ENCODE measurements at regions not wholly inside any gene's neighbourhood (a gene's known extent, or its start where the extent isn't known, plus 50 kb on each side); places are given as distances from the start of the nearest gene placed in this dataset.

DNA sequence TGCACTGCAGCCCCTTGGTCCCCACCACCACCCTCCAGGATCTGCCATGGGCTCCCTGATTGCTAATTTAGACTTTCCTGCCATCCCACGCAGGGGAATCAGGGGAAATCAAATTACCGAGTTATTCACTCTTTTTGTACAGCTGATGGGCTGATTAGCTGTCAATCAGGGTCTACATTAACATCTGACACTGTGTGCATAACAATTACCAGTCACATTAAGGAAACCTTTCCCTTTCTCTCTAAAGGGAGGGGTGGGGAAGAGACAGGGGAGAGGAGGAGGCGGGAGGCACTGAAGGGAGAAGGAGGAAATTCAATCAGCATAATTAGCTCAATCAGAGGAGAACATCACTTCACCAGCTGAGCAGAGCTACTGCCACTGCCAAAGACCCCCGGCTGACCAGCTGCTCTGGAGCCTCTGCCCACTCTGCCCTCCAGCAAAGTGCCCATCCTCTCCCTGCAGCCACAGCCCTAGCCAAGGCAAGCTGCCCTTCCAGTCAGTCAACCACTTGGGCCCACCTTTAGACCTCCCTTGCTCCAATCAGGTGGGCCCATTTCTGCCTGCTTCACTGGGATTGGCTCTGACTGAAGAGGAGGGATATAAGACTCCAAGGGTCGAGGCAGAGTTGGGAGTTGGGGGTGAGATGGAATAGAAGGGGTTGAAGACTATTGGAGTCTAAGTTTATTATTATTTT, 199.3 kb upstream of the ZC3H12A start:
- H3K27ac ChIP-seq (ENCODE audit: low read depth in 1 of 2, low read length in 2 of 2) = no peak overlapping the region
- 57 to 60% methylated on average over 5 of the region's 5 CpGs for WGBS, 2 donors
- no peaks in the 10 kb centered on the region for H3K27me3 ChIP-seq (ENCODE audit: control insufficient read depth in 1 of 2, insufficient read depth in 2 of 2, low read length in 1 of 2)
- DNase-seq (no peak), ATAC-seq (ENCODE audit: low FRiP score) (no peak)
- peaks cover 3% of the 10 kb centered on the region for H3K9me3 ChIP-seq (ENCODE audit: control insufficient read depth, low read length)
- no peak overlapping the region for H3K4me3 ChIP-seq (ENCODE audit: low read length in 2 of 2)
- intact Hi-C loops (cut with DNase I) = no loop called here
- no peaks in the 10 kb centered on the region for H3K4me1 ChIP-seq (ENCODE audit: control insufficient read depth in 1 of 2, insufficient read depth in 2 of 2, low read length in 2 of 2)
- no peaks in the 10 kb centered on the region for H3K36me3 ChIP-seq (ENCODE audit: control insufficient read depth in 1 of 2, insufficient read depth in 2 of 2, low read length in 1 of 2)

DNA sequence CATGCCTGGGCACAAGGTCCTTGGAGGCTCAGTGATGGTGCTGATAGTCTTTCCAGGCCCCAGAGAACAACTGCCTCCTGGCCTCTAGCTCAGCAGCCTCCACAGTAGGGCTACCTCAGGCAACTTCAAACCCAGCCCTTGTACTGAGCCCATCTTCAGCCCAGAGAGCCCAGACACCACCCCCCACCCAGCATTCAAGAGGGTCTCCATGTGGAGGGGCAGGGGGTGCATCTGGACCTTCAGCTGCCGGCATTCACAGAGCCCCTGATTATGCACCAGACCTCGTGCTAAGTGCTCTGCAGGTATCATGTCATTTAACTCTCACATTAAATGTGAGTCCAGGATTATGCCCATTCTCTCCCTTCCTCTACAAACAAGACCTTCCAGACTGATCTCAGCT, 197.0 kb upstream of the ZC3H12A start:
- Histone ChIP-seq H3K4me1 (ENCODE audit: control insufficient read depth in 1 of 2, insufficient read depth in 2 of 2, low read length in 2 of 2) (no peaks in the 10 kb centered on the region), H3K4me3 (ENCODE audit: low read length in 2 of 2) (no peak overlapping the region), H3K27me3 (ENCODE audit: control insufficient read depth in 1 of 2, insufficient read depth in 2 of 2, low read length in 1 of 2) (peaks cover 0 to 2% of the 10 kb centered on the region in 2 donors), H3K9me3 (ENCODE audit: control insufficient read depth, low read length) (peaks cover 7% of the 10 kb centered on the region), H3K27ac (ENCODE audit: low read depth in 1 of 2, low read length in 2 of 2) (no peak overlapping the region), H3K36me3 (ENCODE audit: control insufficient read depth in 1 of 2, insufficient read depth in 2 of 2, low read length in 1 of 2) (no peaks in the 10 kb centered on the region)
- no peak for ATAC-seq (ENCODE audit: low FRiP score)
- intact Hi-C loops (cut with DNase I) = no loop called here
- WGBS, 2 donors = 63 to 65% methylated on average over 2 of the region's 2 CpGs
- no peak for DNase-seq

DNA sequence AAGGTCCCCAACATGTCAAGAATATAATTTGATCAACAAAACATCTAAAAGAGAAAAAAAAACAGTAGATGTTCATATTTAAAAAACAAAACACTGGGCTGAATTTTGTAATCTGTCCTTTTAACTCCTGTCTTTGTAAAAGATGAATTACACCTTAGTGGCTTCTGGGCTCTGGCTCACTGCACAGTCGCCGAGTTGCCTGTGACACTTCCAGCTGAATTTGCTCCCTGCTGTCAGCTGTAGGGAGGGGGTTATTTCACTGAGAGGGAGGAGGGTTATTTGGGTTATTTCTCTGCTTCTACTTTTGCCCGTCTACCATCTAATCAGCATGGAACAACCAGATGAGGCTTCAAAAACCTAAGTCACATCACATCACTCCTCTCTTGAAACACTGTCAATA, 193.0 kb upstream of the ZC3H12A start:
- H3K27me3 ChIP-seq (ENCODE audit: control insufficient read depth in 1 of 2, insufficient read depth in 2 of 2, low read length in 1 of 2) = peaks cover 0 to 2% of the 10 kb centered on the region in 2 donors
- H3K9me3 ChIP-seq (ENCODE audit: control insufficient read depth, low read length) = peaks cover 9% of the 10 kb centered on the region
- no peak for ATAC-seq (ENCODE audit: low FRiP score)
- no peak overlapping the region for H3K27ac ChIP-seq (ENCODE audit: low read depth in 1 of 2, low read length in 2 of 2)
- H3K4me1 ChIP-seq (ENCODE audit: control insufficient read depth in 1 of 2, insufficient read depth in 2 of 2, low read length in 2 of 2) = no peaks in the 10 kb centered on the region
- H3K36me3 ChIP-seq (ENCODE audit: control insufficient read depth in 1 of 2, insufficient read depth in 2 of 2, low read length in 1 of 2) = no peaks in the 10 kb centered on the region
- H3K4me3 ChIP-seq (ENCODE audit: low read length in 2 of 2) = no peak overlapping the region
- no peak for DNase-seq
- WGBS, 2 donors = 29 to 33% methylated on average over 3 of the region's 3 CpGs
- intact Hi-C loops (cut with DNase I) = no loop called here

DNA sequence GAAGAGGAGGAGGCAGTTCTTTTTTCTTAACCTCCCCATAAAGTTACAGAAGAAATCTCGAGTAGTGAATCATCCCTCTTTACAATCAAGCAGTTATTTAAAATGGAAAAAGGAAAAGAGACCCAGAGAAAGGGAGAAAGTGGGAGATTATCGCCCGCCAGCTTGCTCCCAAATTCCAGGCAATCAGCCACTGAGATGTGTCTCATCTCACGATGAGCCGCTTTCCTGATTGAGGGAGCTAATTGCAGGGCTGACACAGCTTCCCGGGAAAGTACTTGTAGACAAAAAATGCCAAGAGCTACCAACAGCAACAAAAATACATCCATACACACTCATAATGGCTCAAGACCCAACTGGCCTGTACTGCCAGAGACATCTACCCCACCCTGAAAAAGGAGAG, 191.6 kb upstream of the ZC3H12A start:
- Histone ChIP-seq H3K4me1 (ENCODE audit: control insufficient read depth in 1 of 2, insufficient read depth in 2 of 2, low read length in 2 of 2) (no peaks in the 10 kb centered on the region), H3K36me3 (ENCODE audit: control insufficient read depth in 1 of 2, insufficient read depth in 2 of 2, low read length in 1 of 2) (no peaks in the 10 kb centered on the region), H3K27ac (ENCODE audit: low read depth in 1 of 2, low read length in 2 of 2) (no peak overlapping the region), H3K4me3 (ENCODE audit: low read length in 2 of 2) (no peak overlapping the region), H3K9me3 (ENCODE audit: control insufficient read depth, low read length) (peaks cover 9% of the 10 kb centered on the region), H3K27me3 (ENCODE audit: control insufficient read depth in 1 of 2, insufficient read depth in 2 of 2, low read length in 1 of 2) (peaks cover 0 to 2% of the 10 kb centered on the region in 2 donors)
- no peak for ATAC-seq (ENCODE audit: low FRiP score)
- no peak for DNase-seq
- 59 to 61% methylated on average over 6 of the region's 6 CpGs for WGBS, 2 donors
- intact Hi-C loops (cut with DNase I) = no loop called here

DNA sequence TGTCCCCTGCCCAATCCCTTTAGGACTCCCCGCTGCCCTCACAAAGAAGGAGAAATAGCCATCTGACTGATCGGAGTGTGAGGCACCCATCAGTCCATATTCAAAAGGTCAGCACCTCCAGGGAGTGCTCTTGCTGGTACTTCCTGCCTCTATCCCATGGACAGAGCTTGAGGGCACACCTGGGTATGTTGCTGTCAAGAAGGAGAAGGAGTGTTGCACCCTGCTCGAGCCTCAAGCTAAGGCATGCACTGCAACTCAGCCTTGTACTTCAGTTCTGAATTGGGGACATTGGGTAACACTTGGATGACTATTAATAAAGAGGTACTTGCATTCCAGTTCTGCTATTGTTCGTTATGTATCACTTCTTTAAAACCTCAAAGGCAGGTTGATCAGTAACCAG, 190.3 kb upstream of the ZC3H12A start:
- DNase-seq (no peak), ATAC-seq (ENCODE audit: low FRiP score) (no peak)
- H3K27ac ChIP-seq (ENCODE audit: low read depth in 1 of 2, low read length in 2 of 2) = no peak overlapping the region
- H3K27me3 ChIP-seq (ENCODE audit: control insufficient read depth in 1 of 2, insufficient read depth in 2 of 2, low read length in 1 of 2) = peaks cover 0 to 2% of the 10 kb centered on the region in 2 donors
- 71 to 73% methylated on average over 4 of the region's 4 CpGs for WGBS, 2 donors
- intact Hi-C loops (cut with DNase I) = no loop called here
- no peaks in the 10 kb centered on the region for H3K4me1 ChIP-seq (ENCODE audit: control insufficient read depth in 1 of 2, insufficient read depth in 2 of 2, low read length in 2 of 2)
- H3K4me3 ChIP-seq (ENCODE audit: low read length in 2 of 2) = no peak overlapping the region
- peaks cover 9% of the 10 kb centered on the region for H3K9me3 ChIP-seq (ENCODE audit: control insufficient read depth, low read length)
- H3K36me3 ChIP-seq (ENCODE audit: control insufficient read depth in 1 of 2, insufficient read depth in 2 of 2, low read length in 1 of 2) = no peaks in the 10 kb centered on the region

DNA sequence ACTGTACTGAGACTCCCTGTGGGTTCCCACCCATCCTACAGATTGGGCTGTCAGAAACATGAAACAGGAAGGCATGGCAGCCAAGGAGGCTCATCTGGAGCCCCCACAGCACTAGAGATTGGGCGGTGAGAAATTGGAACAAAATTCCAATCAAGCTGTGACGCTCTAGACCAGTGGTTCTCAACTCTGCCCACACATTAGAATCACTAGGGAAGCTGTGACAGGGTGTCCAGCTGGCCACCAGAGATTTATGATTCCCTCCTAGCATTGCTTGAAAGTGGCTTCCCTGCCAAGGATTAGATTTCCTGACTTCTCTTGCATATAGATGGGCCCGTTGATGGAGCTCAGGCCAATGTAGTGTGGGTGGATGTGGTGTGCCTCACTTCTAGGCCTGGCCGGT, 187.5 kb upstream of the ZC3H12A start:
- intact Hi-C loops (cut with DNase I) = no loop called here
- WGBS, 2 donors = 83 to 86% methylated on average over 4 of the region's 4 CpGs
- H3K36me3 ChIP-seq (ENCODE audit: control insufficient read depth in 1 of 2, insufficient read depth in 2 of 2, low read length in 1 of 2) = no peaks in the 10 kb centered on the region
- H3K4me3 ChIP-seq (ENCODE audit: low read length in 2 of 2) = no peak overlapping the region
- no peak for ATAC-seq (ENCODE audit: low FRiP score)
- no peak overlapping the region for H3K27ac ChIP-seq (ENCODE audit: low read depth in 1 of 2, low read length in 2 of 2)
- H3K9me3 ChIP-seq (ENCODE audit: control insufficient read depth, low read length) = peaks cover 2% of the 10 kb centered on the region
- DNase-seq = no peak
- H3K4me1 ChIP-seq (ENCODE audit: control insufficient read depth in 1 of 2, insufficient read depth in 2 of 2, low read length in 2 of 2) = no peaks in the 10 kb centered on the region
- H3K27me3 ChIP-seq (ENCODE audit: control insufficient read depth in 1 of 2, insufficient read depth in 2 of 2, low read length in 1 of 2) = no peaks in the 10 kb centered on the region

DNA sequence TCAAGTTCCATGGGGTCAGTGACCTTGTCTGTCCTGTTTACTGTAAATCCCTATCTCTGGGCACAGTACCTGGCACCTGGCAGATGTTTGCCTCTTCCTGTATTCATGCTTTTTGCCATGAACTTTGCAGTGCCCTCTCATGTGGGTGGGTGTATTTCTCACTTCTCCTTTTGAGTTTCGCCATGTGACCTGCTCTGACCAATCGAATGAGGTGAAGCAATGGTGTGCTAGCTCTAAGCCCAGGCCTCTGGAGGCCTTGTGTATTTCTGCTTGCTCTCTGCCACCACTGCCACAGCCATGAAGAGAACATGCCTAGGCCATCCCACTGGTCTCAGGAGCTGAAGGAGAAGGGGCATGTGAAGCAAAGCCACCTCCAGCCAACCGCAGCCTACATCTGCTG, 185.5 kb upstream of the ZC3H12A start:
- Histone ChIP-seq H3K4me3 (ENCODE audit: low read length in 2 of 2) (no peak overlapping the region), H3K36me3 (ENCODE audit: control insufficient read depth in 1 of 2, insufficient read depth in 2 of 2, low read length in 1 of 2) (no peaks in the 10 kb centered on the region), H3K4me1 (ENCODE audit: control insufficient read depth in 1 of 2, insufficient read depth in 2 of 2, low read length in 2 of 2) (no peaks in the 10 kb centered on the region), H3K27me3 (ENCODE audit: control insufficient read depth in 1 of 2, insufficient read depth in 2 of 2, low read length in 1 of 2) (no peaks in the 10 kb centered on the region), H3K9me3 (ENCODE audit: control insufficient read depth, low read length) (peaks cover 2% of the 10 kb centered on the region), H3K27ac (ENCODE audit: low read depth in 1 of 2, low read length in 2 of 2) (no peak overlapping the region)
- WGBS, 2 donors = 91 to 93% methylated on average over 3 of the region's 3 CpGs
- DNase-seq (no peak), ATAC-seq (ENCODE audit: low FRiP score) (no peak)
- intact Hi-C loops (cut with DNase I) = no loop called here

DNA sequence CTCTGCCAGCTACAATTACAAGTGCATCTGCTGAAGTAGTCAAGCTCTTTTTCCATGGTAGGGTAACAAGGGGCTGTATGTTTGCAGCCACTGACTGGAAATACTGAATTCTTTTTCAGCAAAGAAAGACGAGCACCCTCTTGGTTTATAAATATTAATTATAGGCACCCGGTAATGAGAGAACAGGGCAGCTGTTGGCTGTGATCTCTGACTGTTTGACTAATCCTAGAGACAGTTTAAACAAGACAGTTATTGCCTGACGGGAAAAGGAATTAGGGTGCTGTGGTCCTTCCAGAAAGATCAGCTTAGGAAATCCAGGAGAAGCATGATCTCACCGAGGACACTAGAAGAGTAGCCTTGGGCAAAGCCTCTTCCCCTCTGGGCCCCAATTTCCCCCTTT, 183.7 kb upstream of the ZC3H12A start:
- ATAC-seq (ENCODE audit: low FRiP score) = no peak

DNA sequence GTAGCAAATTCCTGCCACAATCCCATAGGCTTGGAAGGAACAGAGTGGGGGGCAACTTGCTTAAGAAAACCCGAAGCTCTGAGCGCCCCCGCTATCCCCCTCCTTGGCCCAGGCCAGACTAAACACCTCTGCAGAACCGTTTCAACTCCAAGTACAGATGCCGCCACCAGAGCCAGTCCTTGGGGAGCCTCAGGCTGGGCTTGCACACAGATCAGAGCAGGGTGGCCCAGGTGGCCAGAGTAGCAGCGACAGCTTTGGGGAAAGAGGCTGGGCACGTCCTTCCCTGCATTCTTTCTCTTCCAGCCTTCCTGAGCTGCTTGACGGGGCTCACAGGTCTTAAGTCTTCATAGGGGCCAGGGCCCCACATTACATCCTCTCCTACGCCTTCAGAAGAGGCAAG, 181.6 kb upstream of the ZC3H12A start:
- 54 to 58% methylated on average over 9 of the region's 9 CpGs for WGBS, 2 donors

More for the DNA sequence above, 183.7 kb upstream of the ZC3H12A start:
- intact Hi-C loops (cut with DNase I) = no loop called here
- 60 to 65% methylated on average over 4 of the region's 4 CpGs for WGBS, 2 donors
- Histone ChIP-seq H3K9me3 (ENCODE audit: control insufficient read depth, low read length) (no peaks in the 10 kb centered on the region), H3K36me3 (ENCODE audit: control insufficient read depth in 1 of 2, insufficient read depth in 2 of 2, low read length in 1 of 2) (no peaks in the 10 kb centered on the region), H3K4me1 (ENCODE audit: control insufficient read depth in 1 of 2, insufficient read depth in 2 of 2, low read length in 2 of 2) (no peaks in the 10 kb centered on the region), H3K27me3 (ENCODE audit: control insufficient read depth in 1 of 2, insufficient read depth in 2 of 2, low read length in 1 of 2) (no peaks in the 10 kb centered on the region), H3K27ac (ENCODE audit: low read depth in 1 of 2, low read length in 2 of 2) (no peak overlapping the region), H3K4me3 (ENCODE audit: low read length in 2 of 2) (no peak overlapping the region)
- DNase-seq = no peak

More for the DNA sequence above, 181.6 kb upstream of the ZC3H12A start:
- no peaks in the 10 kb centered on the region for H3K9me3 ChIP-seq (ENCODE audit: control insufficient read depth, low read length)
- ATAC-seq (ENCODE audit: low FRiP score) (no peak), DNase-seq (no peak)
- no peak overlapping the region for H3K4me3 ChIP-seq (ENCODE audit: low read length in 2 of 2)
- H3K27ac ChIP-seq (ENCODE audit: low read depth in 1 of 2, low read length in 2 of 2) = no peak overlapping the region
- intact Hi-C loops (cut with DNase I) = no loop called here
- H3K36me3 ChIP-seq (ENCODE audit: control insufficient read depth in 1 of 2, insufficient read depth in 2 of 2, low read length in 1 of 2) = no peaks in the 10 kb centered on the region
- H3K4me1 ChIP-seq (ENCODE audit: control insufficient read depth in 1 of 2, insufficient read depth in 2 of 2, low read length in 2 of 2) = no peaks in the 10 kb centered on the region
- H3K27me3 ChIP-seq (ENCODE audit: control insufficient read depth in 1 of 2, insufficient read depth in 2 of 2, low read length in 1 of 2) = no peaks in the 10 kb centered on the region
